Endothelial cell of umbilical vein (primary cell): ENCODE measurements at regions not wholly inside any gene's neighbourhood (a gene's known extent, or its start where the extent isn't known, plus 50 kb on each side); places are given as distances from the start of the nearest gene placed in this dataset.

ENCODE experiments used
- EZH2 ChIP-seq: IDR thresholded peaks from 2 replicates; pipeline ENCODE4 v1.6.1; 2012; ENCODE audit warnings: borderline replicate concordance, low read depth, mild to moderate bottlenecking, moderate library complexity, low read length, inconsistent platforms; ENCODE audit not compliant: severe bottlenecking
- GATA2 ChIP-seq: IDR thresholded peaks from 2 replicates; pipeline ENCODE4 v1.7.0; 2011; ENCODE audit warnings: low read depth, mild to moderate bottlenecking, moderate library complexity, mixed read lengths, low read length; ENCODE audit not compliant: insufficient read length, insufficient read depth
- TF ChIP-seq, protein P1 (sequence below), 2 donors: IDR thresholded peaks; 1 replicate in 1 of 2; 2 replicates in 1 of 2; pipeline ENCODE4 v1.5.1; 2011; ENCODE audit warnings: low read length in 2 of 2, mild to moderate bottlenecking in 2 of 2, moderate library complexity in 2 of 2, control low read depth in 1 of 2, inconsistent platforms in 1 of 2, low read depth in 1 of 2; ENCODE audit not compliant: insufficient read depth in 1 of 2; ENCODE audit errors: extremely low read depth in 1 of 2
- TF ChIP-seq, protein P2 (sequence below): IDR thresholded peaks from 2 replicates; pipeline ENCODE4 v1.6.1; 2011; ENCODE audit not compliant: insufficient read depth, insufficient read length

DNA sequence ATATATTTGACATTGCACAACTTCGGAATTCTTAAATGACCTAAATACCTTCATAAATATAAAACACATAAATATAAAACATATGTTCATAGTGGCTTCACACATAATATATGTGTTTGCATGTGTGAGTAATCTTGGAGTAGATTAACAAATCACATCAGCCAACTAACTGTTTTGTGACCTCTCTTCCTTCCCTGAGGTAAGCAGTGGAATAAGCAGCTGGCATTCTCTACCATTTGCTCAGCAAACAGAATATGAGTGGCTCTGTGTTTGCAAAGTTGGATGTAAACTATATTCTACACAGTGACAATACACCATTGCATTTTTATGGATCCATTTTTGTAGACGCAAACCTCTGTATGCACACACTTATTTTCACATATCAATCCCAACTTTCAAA, 189.9 kb downstream of the ACER2 start:
- TF ChIP-seq, protein P1, sequence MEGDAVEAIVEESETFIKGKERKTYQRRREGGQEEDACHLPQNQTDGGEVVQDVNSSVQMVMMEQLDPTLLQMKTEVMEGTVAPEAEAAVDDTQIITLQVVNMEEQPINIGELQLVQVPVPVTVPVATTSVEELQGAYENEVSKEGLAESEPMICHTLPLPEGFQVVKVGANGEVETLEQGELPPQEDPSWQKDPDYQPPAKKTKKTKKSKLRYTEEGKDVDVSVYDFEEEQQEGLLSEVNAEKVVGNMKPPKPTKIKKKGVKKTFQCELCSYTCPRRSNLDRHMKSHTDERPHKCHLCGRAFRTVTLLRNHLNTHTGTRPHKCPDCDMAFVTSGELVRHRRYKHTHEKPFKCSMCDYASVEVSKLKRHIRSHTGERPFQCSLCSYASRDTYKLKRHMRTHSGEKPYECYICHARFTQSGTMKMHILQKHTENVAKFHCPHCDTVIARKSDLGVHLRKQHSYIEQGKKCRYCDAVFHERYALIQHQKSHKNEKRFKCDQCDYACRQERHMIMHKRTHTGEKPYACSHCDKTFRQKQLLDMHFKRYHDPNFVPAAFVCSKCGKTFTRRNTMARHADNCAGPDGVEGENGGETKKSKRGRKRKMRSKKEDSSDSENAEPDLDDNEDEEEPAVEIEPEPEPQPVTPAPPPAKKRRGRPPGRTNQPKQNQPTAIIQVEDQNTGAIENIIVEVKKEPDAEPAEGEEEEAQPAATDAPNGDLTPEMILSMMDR (IDR thresholded peaks at IDR 0.05; ENCODE audit: extremely low read depth in 1 of 2, insufficient read depth in 1 of 2, low read depth in 1 of 2, low read length in 2 of 2): no peak
- TF ChIP-seq GATA2: no peak
- no peak for TF ChIP-seq EZH2
- TF ChIP-seq, protein P2, sequence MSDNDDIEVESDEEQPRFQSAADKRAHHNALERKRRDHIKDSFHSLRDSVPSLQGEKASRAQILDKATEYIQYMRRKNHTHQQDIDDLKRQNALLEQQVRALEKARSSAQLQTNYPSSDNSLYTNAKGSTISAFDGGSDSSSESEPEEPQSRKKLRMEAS: no peak
